Islet of Langerhans (tissue), 1 donor: ENCODE measurements at regions not wholly inside any gene's neighbourhood (a gene's known extent, or its start where the extent isn't known, plus 50 kb on each side); places are given as distances from the start of the nearest gene placed in this dataset.
"Not testable (repeated sequence)": the region's sequence is repeated elsewhere in the genome, so short reads cannot be mapped to it uniquely, and the experiment has no call there.

ENCODE experiments used
- FAIRE-seq: peaks from one replicate; lab custom pipeline; 2011; peaks lifted over from hg19 to GRCh38; lab: Jason Lieb, UNC

DNA sequence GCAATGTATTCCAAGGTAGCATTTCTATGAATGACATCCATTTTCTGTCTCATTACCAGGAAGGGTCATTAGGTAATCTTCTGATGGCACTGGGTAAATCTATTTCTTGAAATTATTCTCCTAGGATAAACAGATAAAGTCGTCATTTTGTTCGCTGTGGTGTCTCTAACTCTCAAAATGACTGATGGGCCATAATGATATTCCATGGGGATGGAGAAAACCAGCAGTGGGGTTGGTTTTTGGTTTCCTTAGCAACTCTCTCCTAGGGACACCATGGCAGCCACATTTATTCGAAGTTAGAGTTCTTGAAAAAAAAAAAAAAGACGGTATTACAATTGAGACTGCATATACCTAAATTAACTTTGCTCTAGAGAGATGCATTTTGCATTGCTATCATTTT is 231.3 kb upstream of the SLCO3A1 start:
- FAIRE-seq, result no peak

DNA sequence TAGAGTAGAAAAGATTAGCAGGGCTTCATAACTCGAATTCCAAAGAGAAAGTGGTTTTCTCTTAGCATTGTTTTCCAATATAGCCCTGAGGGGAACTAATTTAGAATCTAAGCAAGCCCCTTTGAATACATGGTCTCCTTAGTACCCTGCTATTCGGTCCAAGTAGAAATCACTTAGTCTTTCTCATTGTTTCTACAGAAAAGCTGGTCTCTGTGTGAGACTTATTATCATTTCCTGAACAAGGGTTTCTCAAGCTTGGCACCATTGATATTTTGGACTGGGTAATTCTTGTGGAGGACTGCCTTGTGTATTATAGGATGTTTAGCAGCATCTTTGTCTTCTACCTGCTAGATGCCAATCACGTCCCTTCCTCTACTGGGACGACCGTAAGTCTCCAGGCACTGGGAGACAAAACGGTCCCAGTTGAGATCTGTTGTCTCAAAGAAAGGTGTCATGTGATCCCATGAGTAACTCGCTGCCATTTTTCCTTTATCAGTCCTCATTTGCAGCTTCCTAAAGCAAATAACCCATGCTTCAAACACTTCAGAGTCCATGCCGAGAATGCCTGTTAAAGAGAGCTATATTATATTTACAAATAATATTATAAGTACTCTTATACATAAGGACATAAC is 230.7 kb upstream of the SLCO3A1 start:
- no peak for FAIRE-seq

DNA sequence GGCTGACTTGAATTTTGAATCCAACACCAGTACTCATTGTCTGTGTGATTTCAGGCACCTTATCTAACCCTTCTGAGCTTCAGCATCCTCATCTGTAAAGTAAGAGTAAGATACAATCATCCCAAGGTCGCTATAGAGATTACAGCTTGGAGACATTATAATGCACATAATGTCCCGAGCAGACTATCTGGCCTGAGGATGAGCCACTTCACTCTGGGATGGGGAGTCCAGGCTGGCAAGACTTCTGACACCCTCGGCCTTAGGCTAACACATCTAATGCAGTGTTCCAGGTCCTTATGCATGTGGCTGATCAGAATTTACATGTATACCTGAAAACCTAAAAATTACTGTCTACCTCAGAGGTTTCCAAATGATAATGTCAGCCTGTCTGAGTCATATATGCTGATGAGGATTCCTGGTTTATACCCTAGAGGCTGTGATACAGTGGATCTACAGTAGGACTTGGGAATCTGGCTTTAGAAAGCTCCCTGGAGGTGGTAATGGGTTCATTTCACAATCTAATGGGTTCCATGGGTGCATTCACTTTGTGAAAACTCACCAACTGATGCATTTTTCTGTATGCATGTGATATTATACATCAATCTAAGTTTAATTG is 229.0 kb upstream of the SLCO3A1 start:
- FAIRE-seq, result no peak

DNA sequence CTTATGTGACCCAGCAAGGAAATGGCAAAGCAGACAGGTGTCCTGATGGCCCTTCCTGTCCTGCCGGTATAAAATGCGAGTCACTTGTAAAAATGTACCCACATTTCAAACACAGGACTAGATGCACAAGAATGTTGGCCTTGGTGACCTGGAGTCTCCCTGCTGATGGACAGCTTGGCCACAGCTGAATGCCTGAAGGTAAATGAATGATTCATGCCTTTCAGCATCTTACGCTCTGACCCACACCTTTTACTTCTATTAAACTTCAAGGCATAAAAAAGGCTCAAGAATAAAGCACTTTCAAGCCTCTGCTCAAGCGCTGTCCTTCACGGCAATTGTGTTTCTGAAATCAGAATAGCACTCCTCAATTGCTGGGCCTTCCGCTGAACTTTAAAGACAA is 228.0 kb upstream of the SLCO3A1 start:
- FAIRE-seq, result no peak

DNA sequence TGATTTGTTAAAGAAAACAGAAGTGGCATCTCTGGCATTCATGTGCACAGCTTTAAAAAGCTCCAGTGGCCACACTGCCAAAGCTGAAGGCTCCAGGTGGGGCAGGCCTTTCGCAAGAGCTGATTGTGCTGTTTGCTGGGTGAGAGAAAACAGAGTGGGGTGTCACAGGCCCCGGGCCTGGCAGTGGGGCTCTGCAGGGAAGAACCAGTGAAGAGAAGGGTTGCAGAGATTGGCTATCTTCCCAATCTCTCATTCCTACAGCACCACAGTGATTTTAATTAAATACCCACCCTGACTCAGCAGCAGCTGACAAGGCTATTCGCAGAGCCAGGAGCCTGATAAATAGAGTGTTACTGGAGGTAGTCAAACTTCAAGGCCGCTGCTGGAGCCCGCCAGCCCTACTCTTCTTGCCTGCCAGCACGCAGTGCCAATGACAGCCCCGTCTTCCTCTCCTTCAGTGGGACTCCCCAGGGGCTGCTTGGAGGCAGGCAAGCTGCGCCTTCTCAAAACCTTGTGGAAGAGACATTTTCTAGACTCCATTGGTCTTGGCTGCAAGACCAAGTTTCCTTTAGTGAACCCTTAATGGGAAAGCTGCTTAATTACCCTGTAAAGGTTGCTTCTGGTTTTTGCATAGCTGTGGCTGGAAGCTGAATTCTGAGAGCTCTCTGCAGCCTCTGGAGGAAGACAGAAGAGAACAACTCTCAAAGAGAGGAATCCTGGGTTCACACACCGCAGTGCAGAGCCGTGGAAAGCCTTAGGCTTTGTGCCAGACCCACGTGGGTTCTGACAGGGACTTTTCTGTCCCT is 225.8 kb upstream of the SLCO3A1 start:
- FAIRE-seq, result no peak

DNA sequence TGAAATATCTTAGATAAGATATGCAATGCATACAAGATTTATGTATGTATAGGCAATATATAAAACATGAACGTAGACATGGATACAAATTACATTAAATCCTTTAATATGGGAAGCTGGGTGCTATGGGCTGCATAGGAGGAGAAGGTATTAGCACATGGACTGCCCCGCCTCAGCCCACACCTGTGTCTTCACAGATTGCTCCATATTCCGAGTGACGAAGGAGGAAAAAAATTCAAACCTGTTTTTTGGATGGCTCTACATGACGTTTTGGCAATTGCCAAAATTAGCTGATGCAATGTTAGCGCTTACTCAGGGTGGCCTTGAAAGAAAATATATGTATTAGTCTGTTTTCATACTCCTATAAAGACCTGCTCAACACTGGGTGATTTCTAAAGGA is 223.4 kb upstream of the SLCO3A1 start:
- no peak for FAIRE-seq

DNA sequence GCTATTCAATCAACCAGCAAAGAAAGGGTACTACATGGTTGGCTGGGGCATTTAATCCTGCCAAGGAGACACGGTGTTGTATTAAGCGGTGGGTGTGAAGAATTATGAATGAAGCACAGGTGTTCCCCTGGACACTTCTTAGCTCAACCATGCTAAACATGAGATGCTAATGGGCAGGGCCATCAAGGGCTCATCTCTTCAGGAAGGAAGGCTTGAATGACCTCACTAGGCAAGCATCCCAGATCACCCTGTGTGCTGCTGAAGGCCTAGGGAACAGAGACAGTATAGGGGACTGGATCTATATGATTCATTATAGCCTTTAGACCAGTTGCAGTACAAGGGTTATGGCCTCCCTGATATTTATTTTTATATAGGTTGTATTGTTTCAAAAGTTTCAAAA is 221.3 kb upstream of the SLCO3A1 start:
- no peak for FAIRE-seq

DNA sequence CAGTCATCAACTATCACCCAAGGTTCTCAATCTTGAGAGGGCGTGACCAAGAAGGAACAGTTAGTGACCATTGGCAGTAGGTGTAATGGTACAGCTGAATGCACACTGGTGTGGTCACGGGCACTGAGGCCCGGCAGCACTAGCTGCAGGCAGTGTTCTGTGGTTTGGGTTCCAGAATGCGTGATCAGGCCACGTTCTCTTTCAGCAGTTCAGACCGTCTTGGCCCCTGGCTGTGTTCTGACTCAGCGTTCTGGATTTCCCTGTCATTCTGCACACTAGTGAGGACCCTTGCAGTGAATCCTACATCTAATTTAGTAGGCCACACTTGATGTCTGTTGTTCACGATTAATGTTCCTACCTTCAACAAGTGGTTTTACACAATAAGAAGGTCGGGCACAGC is 220.5 kb upstream of the SLCO3A1 start:
- FAIRE-seq, result no peak

DNA sequence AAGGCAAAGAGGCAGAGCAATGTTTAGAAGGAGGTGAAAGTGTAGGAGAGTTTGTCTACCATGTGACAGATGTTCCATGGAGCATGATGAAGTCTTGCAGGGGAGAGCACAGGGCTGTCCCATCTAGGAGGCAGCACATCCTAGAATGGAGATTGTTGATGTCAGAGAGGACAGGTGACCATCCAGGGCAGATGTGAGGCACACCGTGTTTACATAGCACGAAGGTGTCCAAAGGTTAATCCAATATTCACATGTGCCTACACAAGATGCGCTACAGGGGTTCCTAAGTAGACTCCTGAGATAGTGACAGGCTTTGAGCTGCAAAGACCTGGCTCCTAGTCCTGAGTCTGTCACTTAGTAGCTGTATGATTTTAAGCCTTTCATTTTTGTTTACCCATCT is 219.3 kb upstream of the SLCO3A1 start:
- FAIRE-seq, result no peak

DNA sequence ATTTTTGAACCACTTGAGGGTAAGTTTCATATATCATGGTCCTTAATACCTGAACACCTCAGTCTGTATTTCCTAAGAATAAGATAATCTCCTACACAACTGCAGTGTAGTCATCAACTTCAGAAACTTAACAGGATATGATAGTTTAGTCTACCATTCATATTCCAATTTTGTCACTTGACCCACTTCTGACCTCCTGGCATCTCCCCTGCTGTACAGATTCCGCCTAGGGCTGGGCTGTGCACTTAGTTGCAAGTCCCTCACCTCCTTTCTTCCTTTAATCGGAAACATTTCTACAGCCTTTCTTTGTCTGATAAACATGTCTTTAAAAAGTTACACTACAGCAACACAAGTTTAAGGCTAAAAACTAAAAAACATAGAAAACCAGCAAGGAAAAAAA is 218.4 kb upstream of the SLCO3A1 start:
- FAIRE-seq, result no peak

DNA sequence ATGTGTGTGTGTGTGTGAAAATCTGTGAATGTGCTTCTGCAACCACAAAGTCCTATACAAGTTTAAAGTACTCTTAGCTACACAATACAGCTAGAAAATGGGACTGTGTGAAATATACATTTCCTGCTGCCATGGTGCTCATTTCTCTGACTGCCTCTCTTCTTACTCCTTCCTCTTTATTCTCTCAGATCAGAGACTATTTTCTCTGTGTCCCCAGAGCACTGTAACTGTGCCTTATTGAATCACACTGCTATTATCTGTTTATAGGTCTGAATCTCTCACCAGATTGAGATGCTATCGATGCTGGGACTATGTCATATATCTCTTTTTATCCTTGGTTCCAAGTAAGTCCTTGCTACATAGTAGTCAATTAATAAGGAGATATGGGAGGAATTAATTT is 217.9 kb upstream of the SLCO3A1 start:
- no peak for FAIRE-seq

DNA sequence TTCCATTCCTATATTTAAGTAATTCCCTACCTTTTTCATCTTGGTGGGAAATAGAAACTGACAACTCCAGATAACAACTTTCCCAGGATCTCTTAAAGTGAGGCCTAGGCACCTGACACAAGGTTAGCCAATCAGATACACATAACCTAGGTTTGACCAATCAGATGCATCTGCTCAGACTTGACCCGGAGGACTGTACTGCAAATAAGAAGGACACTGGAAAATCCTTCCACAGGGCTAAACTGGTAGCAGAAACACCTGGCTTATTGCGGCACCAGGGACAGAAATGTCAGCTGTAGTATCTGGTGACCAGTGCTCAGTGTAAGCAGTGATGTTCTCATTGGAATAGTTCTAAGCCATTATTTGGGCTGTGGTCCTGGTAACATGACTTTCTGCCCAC is 204.5 kb upstream of the SLCO3A1 start:
- FAIRE-seq, result no peak

DNA sequence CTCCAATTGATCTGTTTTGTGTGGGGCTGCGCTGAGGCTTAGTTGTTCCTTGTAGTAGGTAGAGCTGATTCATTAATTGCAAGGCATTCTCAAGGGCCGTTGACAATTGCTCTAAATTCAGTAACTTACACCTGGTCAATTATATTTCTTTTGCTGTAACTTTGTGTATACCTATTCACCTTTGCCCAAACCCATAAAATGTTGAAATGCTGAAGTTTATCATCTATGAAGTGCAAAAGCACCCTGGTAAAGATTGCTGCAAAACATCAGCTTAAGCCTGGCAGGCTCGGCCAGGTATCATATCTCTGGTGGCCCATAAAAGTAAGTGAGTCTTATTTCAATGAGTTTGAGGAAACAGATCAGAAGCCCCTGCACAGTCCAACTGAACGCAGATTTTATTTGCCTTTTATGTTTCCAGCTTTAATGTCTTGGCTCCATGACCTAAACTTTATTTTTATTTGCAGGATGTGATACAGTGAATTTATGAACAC is 203.6 kb upstream of the SLCO3A1 start:
- no peak for FAIRE-seq

DNA sequence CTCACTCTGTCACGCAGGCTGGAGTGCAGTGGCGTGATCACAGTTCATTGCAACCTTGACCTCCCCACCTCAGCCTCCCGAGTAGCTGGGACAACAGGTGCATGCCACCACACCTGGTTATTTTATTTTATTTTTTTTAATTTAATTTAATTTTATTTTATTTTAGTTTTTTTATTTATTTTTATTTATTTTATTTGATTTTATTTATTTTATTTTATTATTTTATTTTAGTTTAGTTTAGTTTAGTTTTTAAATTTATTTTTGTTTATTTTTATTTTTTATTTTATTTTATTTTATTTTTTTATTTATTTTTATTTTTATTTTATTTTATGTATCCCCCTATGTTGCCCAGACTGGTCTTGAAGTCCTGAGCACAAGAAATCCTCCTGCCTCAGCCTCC is 202.3 kb upstream of the SLCO3A1 start:
- FAIRE-seq, result no peak

DNA sequence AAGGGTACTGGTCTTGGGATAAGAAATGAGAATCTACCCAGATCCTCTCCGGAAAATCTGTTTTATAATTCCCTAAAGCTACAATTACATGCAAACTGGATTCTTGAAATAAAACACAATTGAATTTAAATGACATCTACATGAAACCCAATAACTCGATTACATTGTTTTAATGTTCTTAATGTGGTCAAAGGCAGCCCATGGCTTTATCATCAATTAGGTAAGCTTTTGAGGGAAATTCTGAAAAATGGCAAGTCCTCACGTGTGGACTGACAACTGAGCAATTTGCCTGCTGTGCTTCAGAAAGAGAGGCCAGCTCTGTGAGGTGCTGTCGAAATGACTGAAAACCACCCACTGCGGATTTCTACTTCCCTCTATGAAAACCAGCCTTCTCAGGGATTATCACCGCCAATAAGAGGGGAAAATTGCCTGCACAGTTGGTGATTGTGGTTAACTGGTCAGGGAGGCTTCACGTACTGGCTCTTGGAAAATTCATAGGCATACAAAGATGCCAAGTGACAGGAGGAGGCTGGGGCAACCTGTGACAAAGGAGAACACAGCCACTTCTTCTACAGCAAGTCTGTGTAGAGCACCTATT is 200.8 kb upstream of the SLCO3A1 start:
- FAIRE-seq, result no peak

DNA sequence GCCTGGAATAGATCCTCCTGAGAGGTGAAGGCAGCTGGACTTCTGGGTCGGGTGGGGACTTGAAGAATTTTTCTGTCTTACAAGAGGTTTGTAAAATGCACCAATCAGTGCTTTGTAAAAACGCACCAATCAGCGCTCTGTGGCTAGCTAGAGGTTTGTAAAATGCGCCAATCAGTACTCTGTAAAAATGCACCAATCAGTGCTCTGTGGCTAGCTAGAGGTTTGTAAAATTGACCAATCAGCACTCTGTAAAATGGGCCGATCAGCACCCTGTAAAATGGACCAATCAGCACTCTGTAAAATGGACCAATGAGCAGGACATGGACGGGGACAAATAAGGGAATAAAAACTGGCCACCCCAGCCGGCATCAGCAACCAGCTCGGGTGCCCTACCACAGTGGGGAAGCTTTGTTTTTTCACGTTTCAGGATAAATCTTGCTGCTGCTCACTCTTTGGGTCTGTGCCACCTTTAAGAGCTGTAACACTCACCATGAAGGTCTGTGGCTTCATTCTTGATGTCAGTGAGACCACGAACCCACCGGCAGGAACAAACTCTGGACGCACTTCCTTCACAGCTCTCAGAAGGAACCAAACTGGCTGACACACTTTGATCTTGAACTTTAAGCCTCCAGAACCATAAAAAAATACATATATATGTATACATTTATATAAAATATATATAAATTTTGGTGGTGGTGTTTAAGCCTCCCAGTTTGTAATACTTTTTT is 197.8 kb upstream of the SLCO3A1 start:
- not testable (repeated sequence) for FAIRE-seq

DNA sequence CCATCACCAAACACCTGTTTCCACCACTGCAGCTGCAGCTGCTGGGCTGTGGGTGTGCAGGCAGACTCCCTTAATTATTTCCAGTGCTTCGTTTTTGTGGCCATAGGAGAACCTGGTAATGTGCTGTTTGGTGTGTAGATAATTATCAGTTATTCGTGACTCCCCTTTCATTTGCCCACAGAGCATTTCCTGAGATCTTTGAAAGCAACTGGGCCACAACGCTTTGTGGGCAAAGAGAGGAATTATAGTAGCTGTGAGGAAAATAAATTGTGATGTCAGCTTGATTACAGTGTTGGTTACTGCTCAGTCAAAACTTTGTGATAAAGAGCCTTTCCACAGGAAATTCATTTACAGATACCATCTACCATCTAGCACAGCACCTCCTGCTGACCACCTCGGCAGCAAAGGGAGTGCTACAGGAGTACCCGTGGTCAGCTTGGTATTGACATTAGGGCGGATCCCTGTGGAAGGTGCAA is 193.3 kb upstream of the SLCO3A1 start:
- FAIRE-seq, result no peak

DNA sequence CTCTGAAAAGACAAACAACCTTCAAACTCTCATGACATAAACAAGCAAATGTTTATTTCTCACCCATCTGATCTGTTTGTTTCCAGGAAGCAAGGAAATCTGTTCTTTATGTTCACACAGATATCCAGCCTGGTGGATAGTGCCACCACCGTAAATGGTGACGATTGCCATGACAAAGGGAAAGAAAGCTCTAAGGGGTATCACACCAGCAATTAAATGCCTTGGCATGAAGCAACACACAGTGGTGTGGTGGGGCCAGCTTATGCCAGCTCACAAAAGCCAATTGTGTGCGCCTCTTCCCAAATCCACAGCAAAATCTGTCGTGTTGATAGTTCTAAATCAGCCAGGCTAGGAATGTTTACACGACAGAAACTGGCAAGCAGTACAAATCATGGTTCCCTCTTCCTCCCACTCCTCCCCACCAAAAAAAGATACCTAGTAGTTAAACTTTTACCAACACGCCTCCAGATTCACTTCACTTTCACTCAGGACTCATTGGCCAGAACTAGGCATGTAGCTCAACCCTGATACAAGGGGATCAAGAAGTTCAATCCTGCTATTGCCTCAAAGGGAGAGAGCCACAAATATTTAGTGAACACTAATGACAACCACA is 189.2 kb upstream of the SLCO3A1 start:
- FAIRE-seq, result no peak

DNA sequence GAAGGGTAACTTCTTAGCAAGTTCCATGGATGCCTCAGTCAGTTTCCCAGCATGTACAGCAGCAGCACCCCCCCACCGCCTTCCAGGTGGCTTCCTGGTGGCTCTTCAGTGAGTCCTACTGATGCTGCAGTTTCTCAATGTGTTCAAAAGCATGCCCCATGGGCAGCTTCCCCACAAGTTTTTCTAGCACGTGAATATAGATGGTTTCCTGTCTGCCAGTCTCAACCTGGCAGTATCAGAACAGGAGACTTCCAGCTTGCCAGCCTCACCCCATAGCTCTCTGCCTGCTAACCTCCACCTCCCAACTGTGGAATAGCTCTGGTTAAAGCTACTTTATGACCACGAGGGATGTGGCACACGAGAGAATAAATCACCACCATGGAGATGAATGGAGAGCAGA is 188.3 kb upstream of the SLCO3A1 start:
- FAIRE-seq, result no peak

DNA sequence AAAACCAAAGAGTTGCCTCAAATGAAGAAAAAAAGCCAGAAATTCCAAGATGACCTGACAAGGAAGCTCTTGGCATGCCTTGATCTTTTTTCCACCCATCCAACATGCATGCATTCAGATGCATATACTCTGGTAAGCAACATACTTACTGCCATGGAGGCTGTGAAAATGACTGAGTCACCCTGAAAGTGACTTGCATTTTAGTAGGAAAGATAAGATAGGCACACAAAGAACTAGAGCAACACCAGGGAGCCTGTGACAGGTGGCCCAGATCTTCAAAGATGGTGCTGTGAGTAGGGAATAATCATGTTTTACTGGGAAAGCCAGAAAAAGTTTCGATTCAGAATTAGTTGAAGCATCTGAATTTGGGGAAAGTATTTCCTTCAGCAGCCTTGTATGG is 185.1 kb upstream of the SLCO3A1 start:
- no peak for FAIRE-seq

DNA sequence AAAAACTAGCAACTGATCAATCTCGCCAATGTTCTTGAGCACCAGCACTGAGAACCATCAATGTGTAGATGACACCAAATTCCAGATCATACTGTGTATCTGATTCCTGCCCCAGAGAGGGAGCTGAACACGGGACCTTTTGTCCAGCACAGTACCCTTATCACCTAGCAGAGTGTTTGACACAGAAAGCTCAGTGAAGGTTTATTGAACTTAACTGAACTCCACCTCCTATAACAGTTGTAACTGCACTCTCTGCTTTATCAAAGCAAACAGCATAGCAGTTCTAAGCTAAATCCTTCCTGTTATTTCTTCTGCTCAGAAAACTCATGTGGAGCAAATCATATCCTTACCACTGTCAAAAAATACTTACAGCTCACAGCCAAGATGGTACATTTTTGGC is 183.4 kb upstream of the SLCO3A1 start:
- FAIRE-seq, result no peak

DNA sequence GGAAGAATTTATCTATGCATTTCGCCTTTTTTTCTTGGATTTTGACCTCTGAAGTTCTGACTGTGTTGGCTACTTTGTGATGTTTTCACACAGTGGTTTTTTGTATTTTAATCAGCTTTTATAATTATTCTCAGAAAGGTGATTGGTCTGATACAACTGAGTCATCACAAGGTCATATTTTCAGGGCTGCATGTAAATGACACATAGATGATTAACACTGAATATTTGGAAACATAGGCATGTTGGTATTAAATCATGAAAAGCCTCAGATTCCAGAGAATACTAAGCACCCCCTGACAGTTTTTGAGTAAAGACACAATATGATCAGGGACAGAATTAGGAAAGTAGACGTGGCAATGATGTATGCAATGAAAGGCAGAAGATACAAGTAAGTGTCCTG is 175.5 kb upstream of the SLCO3A1 start:
- FAIRE-seq, result no peak
